Stimulated activated CD4-positive, alpha-beta T cell treated with anti-CD3 and anti-CD28 coated beads, TNF-alpha, amount 100 ng/mL, for 48 hours (primary cell): ENCODE measurements at regions not wholly inside any gene's neighbourhood (a gene's known extent, or its start where the extent isn't known, plus 50 kb on each side); places are given as distances from the start of the nearest gene placed in this dataset.
"Not testable (repeated sequence)": the region's sequence is repeated elsewhere in the genome, so short reads cannot be mapped to it uniquely, and the experiment has no call there.

ENCODE experiments used
- DNase-seq, 3 donors: peaks; one replicate each; pipeline ENCODE4 v3.0.0-alpha.2; 2020; ENCODE audit warnings: low read depth in 3 of 3

DNA sequence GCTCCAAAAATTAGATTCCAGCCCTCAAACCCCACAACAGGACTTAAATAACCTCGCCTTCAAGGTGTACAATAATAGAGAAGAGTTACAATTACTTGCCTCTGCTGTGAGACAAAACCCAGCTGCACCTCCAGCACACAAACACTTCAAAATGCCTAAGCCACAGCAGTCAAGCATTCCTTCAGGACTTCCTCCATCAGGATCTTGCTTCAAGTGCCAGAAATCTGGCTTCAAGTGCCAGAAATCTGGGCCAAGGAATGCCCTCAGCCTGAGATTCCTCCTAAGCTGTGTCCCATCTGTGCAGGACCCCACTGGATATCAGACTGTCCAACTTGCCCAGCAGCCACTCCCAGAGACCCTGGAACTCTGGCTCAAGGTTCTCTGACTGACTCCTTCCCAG lies 1088.3 kb downstream of the SORCS3 start:
- DNase-seq, result no peak

GRCh38 chr10:105727586-105727985 lies 1086.5 kb downstream of the SORCS3 start:
- DNase-seq, result not testable (repeated sequence)

DNA sequence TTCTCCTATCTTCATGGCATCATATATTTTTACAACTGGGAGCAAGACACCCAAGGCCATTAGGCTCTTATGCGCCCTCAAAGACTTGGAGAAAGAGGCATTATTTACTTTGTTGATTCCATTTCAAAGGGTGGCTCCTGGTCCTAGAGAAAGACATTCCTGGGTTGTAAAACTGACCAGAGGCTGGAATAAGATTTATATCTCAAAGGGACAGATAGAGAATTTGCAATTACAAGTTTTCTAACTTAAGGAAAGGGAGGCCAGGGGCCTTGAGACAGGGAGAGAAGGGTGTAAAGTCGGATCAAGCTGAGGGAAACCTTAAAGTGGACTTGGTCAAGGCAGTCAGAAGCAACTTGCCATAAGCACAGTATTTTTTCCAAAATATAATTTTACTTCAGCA lies 1086.0 kb downstream of the SORCS3 start:
- no peak for DNase-seq

DNA sequence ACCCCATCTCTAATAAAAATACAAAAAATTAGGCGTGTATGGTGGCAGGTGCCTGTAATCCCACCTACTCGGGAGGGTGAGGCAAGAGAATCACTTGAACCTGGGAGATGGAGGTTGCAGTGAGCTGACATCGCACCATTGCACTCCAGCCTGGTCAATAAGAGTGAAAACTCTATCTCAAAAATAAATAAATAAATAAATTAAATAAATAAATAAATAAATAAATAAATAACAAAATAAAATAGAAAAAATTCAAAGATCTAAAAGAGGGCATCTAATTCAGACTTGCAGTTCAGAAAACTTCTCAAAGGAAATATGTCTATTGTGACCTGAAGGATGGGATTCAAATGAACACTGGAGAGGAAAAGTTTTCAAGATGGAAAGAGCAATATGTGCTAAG lies 1085.1 kb downstream of the SORCS3 start:
- DNase-seq, result no peak

DNA sequence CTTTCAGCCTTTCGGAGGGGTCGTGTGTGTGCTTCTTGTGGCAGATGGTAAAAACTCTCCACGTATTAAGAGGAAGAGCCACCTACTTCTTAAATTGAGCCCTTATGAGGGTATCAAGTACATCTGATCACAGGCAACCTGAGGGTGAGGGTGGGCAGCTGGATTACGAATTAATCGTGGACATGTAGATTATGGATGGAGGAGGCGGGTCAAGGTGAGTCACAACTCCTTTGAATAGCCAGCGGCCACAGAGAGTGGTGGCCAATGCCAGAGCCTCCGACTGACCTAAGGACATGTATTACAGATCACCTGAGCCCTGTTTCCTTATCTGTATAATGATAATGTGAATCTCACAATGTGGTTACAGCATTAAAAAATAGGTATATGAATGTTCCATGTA lies 1083.9 kb downstream of the SORCS3 start:
- DNase-seq, result no peak

GRCh38 chr10:105718207-105718995 lies 1077.3 kb downstream of the SORCS3 start:
- DNase-seq, result no peak

DNA sequence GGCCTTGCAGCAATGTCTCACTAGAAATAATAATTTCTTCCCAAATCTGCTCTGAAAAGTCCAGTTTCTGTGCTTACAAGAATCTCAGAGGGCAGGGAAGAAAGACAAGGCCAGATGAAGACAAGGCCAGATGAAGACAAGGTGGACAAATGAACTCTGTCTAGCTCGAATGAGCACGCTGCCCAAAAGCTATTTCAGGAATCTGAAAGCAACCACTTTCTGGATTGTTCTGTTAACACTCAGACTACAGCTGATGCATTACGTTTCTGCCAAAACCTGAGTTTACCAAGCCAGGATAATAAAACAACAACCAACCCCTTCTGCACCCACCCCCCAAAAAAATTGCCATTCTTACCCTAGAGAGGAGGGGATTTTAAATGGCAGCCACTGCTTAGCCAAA lies 1073.6 kb downstream of the SORCS3 start:
- no peak for DNase-seq

DNA sequence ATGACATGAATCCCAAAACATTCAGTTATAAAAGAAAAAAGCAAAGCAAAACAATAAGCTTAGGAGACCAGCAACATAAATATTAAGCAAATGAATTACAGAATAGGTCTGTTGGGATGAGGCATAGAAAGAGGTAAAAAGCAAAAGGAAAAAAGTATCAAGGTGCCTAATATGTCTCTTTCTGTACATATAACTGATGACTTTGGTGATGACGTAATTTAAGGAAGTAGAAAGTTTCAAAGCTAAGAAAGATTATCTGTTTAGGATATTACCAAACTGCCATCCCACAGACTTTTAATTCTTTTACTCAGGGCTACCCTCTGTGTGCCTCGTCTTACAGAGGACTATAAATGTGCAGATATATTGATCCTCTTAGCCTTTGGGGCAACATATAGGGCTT lies 1066.5 kb downstream of the SORCS3 start:
- DNase-seq, result no peak

DNA sequence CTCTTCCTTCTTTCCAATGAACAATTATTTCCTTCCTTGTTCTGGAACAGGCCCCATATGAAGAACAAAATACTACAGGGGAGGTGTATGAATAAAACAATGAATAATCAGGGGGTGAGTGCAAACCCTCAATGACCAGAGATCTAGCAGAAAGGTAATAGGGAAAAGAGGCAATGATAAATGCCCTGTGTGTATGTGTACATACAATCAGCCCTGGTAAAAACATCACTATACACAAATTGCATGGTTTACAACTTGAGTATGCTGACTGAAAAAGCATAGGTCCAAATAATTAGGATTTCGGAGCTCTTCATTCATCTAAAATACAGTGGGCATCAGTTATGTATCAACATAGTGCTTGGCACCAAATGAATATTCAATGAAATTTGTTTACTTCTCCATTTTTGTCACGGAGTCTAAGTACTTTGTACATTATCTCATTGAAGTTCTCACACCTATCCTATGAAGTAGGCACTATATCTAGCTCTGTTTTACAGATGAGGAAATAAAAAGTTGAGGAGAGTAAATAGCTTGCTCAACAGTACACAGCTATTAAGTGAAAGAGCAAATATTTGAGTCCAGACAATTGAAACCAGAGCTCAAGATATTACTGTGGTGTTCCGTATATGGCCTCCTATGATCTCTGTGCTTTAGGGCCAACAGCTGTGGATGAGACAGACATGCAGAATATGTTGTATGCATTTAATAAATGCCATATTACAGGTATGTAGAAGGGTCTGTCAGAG lies 1065.4 kb downstream of the SORCS3 start:
- DNase-seq, result no peak

DNA sequence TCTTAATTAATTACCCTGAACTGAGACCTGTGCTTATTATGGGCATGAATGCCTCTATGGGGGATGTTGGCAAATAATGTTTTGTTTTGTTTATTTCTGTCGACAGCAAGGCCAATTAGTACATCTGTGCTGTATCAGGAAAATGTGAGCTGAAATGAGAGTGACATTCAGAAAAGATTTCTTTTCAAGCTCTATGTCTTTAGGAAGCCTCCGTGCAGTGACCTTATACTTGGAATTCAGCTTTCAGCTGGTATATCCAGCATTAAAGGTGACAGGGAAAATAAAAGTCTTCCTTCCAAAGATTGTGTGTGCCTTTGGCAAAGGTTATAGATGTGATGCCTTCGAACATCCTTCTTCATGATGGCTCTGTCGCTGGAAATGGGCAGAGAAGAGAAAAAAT lies 1061.1 kb downstream of the SORCS3 start:
- DNase-seq, result no peak

GRCh38 chr10:105700218-105700617 lies 1059.1 kb downstream of the SORCS3 start:
- no peak for DNase-seq

DNA sequence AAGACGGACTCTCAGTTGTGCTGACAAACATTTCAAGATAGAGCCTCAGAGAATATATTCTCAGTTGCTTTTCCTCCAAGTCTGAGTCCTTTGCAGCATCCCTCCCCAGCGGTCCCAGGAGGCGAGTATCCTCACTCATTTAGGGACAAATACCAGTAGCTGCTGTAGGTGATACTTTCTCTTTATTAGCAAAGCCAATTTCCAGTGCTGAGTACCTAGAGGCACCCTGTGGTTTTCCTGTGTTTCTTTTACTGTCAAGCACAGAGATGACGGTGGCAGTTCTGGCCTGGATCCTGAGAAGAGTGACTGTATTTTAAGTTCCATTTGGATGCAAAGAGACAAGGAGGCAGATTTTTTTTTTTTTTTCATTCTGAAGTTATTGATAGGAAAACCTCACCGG lies 1058.4 kb downstream of the SORCS3 start:
- DNase-seq, result no peak

DNA sequence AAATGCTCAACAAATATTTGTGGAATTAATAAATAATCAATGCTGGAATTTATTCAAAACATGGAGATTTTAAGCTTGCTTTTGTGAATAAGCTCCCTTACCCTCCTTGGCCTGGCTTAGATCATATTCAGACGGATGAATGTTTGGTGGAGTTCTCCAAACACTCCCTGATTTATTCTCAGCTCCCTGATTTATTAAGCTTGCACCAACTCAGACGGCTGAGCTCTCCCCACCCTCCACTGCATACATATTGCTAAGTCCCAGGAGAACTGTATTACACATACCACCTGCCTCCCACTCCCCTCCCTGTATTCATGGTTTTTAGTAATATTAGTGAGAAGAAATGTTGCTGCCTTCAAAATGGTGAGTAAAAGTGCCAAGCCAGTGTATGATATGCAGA lies 1057.5 kb downstream of the SORCS3 start:
- no peak for DNase-seq

DNA sequence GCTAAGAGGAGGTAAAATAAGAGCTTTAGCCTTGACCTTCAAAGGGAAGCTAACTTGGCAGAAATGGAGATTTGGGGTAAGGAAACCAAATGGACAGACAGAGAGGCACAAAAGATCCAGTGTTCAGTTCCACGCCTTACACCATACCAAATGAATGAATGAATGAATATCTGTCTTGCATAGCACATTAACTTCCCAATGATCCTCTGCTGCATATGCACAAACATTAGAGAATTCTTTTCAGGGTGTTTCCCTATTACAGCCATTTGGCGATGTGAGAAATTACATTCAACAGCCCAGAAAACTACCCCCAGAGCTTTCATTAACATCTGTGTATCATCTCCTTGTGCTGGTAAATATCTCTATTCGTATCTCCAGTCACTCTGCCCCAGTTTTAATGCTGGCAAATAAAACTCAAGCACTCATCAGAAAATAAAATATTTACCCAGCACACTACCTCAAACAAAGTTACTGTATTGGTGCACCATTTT lies 1056.2 kb downstream of the SORCS3 start:
- no peak for DNase-seq

- no peak for DNase-seq
These were observed 1050.7 kb downstream of the SORCS3 start for GRCh38 chr10:105691811-105692210.

GRCh38 chr10:105682911-105683310 lies 1041.8 kb downstream of the SORCS3 start:
- no peak for DNase-seq

DNA sequence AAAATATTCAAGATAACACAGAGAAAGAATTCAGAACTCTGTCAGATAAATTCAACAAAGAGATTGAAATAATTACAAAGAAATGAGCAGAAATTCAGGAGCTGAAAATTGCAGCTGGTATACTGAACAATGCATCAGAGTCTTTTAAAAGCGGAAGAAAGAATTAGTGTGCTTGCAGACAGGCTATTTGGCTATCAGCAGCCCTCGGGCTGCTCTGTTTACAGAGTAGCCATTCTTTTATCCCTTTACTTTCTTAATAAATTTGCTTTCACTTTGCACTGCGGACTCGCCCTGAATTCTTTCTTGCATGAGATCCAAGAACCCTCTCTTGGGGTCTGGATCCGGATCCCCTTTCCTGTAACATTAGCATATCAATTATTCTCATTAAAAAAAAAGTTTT lies 1040.0 kb downstream of the SORCS3 start:
- DNase-seq, result no peak

- DNase-seq, result no peak
These were observed 1038.7 kb downstream of the SORCS3 start for GRCh38 chr10:105679781-105680180.

DNA sequence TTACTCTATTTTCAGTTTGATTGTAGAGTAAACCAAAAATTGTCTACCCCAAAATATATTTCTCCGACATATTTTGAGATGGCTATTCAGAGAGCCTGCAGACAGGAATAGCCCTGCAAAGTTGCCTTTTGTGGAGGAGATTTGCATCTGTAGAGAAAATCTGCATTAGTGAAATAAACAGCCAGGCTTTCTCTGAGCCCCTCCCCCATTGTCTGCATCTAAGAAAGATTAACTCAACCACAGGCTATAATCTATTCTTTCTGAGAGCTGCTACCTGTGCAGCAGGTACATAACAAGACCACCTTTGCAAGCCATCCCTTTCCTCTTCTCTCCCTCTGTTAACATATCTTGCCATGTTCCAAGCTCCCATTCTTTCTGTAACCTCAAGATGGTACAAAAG lies 1034.2 kb downstream of the SORCS3 start:
- DNase-seq, result no peak

- no peak for DNase-seq
These were observed 1033.4 kb downstream of the SORCS3 start for GRCh38 chr10:105674448-105674847.

DNA sequence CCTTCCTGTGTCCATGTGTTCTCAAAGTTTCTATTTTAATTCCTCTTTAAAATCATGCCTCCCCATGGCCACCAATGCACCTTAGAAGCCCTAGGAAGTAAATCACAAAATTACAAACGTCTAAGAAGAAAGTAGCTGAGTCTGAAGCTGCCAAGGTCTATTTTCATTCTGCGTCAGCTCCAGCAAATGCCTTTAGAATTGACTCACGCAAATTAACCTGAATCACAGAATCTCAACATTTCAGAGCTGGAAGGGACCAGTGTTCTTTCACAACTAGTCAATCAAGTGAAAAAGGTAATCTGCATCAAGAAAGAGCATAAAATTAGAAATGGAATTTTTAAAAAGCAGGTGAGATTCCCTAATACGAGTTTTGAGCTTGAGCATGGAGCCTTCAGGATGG lies 1017.6 kb downstream of the SORCS3 start:
- DNase-seq, result no peak

GRCh38 chr10:105656856-105657255 lies 1015.8 kb downstream of the SORCS3 start:
- no peak for DNase-seq

GRCh38 chr10:105650306-105650705 lies 1009.2 kb downstream of the SORCS3 start:
- DNase-seq, result no peak
